HUES64 (cell line): ENCODE measurements at regions not wholly inside any gene's neighbourhood (a gene's known extent, or its start where the extent isn't known, plus 50 kb on each side); places are given as distances from the start of the nearest gene placed in this dataset.
"Not testable (repeated sequence)": the region's sequence is repeated elsewhere in the genome, so short reads cannot be mapped to it uniquely, and the experiment has no call there.

Source experiments
- H3K27ac ChIP-seq: 2 replicates; pipeline ENCODE4 v1.7.0; 2013; ENCODE audit warnings: low read depth, low read length, inconsistent platforms
- H3K27me3 ChIP-seq: 2 replicates; pipeline ENCODE4 v1.6.1; 2013; ENCODE audit warnings: mild to moderate bottlenecking, low read length; ENCODE audit not compliant: insufficient read depth
- H3K36me3 ChIP-seq: 2 replicates; pipeline ENCODE4 v1.6.1; 2013; ENCODE audit warnings: mild to moderate bottlenecking, low read length; ENCODE audit not compliant: insufficient read depth
- H3K4me1 ChIP-seq: 2 replicates; pipeline ENCODE4 v1.6.1; 2013; ENCODE audit warnings: mild to moderate bottlenecking, low read length, moderate library complexity; ENCODE audit not compliant: insufficient read depth
- H3K4me3 ChIP-seq: 2 replicates; pipeline ENCODE4 v1.5.1; 2013; ENCODE audit warnings: mild to moderate bottlenecking, low read length, moderate library complexity
- H3K9ac ChIP-seq: 2 replicates; pipeline ENCODE4 v1.6.1; 2013; ENCODE audit warnings: mild to moderate bottlenecking, low read depth, low read length
- H3K9me3 ChIP-seq: 2 replicates; pipeline ENCODE4 v1.6.1; 2013; ENCODE audit warnings: low read depth, low read length; ENCODE audit not compliant: insufficient read depth
- WGBS: fragments of 150-250, 120-280 bp; methylation state at CpG from one replicate; pipeline ENCODE4 v1.1.7; 2013; ENCODE audit warnings: missing lambda C conversion rate; 5-methylcytosine and 5-hydroxymethylcytosine counted together

DNA sequence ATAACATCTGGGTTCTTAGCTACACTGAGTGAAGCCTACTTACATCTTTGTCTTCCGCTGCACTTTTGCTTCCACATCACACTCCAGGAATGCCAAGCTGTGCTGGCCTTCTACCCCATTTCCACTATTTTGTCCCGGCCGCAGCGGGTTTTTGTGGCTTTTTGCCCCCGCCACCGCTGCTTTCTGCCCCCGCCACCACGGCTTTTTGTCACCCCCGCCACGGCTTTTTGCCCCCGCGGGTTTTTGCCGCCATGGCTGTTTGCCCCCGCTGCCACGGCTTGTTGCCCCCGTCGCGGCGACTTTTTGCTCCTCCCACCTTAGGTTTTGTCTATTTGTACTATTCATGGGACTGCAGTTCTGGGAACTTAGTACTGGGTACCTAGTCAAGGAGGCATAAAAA, 875.4 kb downstream of the ZNF37A start:
- H3K27ac ChIP-seq = not testable (repeated sequence)
- 92% methylated on average over 18 of the region's 19 CpGs for WGBS

DNA sequence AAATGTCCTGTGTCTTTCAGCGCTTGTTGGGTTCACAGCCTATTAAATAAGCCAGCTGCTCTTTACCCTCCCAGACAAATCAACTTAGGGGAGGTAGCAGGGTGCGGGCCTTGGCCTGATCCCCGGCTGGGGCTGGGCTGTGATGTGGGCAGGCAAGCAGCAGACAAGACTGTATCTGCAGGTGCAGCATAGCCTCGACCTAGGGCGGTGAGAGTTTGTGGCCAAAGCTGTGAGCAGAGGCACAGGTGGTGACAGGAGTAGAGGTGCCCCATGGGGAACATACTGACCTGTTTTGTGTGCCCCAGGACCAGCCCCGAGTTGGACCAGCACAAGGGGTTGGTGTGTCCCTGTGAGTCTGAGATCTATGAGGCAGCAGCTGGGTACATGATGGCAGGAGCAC, 885.4 kb downstream of the ZNF37A start:
- WGBS = 88% methylated on average over 6 of the region's 6 CpGs
- no peak overlapping the region for H3K27ac ChIP-seq
- H3K27me3 ChIP-seq = no peaks in the 10 kb centered on the region
- no peak overlapping the region for H3K9ac ChIP-seq
- H3K9me3 ChIP-seq = peaks cover 67% of the 10 kb centered on the region
- H3K36me3 ChIP-seq = no peaks in the 10 kb centered on the region
- H3K4me3 ChIP-seq = no peak overlapping the region
- no peaks in the 10 kb centered on the region for H3K4me1 ChIP-seq

More for the DNA sequence above, 875.4 kb downstream of the ZNF37A start:
- not testable (repeated sequence) for H3K4me3 ChIP-seq, H3K9ac ChIP-seq, H3K27me3 ChIP-seq, H3K36me3 ChIP-seq, H3K4me1 ChIP-seq
- peaks cover 23% of the 10 kb centered on the region for H3K9me3 ChIP-seq
